ENCODE measurements at regions not wholly inside any gene's neighbourhood (a gene's known extent, or its start where the extent isn't known, plus 50 kb on each side); places are given as distances from the start of the nearest gene placed in this dataset.

DNA sequence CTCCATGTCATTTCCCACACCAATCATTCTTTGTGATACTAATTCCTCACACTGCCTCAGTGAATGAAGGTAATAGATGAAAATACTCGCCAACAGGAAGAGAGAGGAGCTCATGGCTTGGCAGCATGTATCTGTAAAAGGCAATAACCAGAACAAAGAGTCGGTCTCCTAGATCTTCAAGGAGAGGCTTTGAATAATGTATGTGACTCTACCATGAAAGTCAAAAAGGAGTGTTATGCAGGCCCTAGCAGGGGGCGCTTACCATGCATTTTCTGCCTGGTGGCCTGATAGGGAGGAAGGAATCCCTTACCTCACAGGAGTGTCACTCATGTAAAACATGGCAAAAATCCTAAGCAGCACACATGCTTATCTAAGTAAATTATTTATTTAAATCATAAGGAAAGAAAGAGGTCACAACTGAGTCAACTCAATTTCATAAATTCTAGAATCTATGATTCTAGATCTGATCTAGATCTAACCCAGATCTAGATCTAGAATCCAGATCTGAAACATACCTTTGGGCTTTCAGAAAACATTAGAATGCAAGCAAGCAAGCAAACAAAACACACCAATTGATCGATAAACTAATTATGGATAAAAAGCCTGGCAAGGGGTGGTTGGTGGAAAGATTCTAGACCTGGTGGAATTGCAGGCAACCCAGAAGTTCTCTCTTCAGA is 226.3 kb upstream of the KLF6 start:
- DNase-seq, result no peak
- H3K36me3 ChIP-seq (ENCODE audit: insufficient read depth, low read length), result no peaks in the 10 kb centered on the region
- no peaks in the 10 kb centered on the region for H3K27me3 Mint-ChIP-seq

DNA sequence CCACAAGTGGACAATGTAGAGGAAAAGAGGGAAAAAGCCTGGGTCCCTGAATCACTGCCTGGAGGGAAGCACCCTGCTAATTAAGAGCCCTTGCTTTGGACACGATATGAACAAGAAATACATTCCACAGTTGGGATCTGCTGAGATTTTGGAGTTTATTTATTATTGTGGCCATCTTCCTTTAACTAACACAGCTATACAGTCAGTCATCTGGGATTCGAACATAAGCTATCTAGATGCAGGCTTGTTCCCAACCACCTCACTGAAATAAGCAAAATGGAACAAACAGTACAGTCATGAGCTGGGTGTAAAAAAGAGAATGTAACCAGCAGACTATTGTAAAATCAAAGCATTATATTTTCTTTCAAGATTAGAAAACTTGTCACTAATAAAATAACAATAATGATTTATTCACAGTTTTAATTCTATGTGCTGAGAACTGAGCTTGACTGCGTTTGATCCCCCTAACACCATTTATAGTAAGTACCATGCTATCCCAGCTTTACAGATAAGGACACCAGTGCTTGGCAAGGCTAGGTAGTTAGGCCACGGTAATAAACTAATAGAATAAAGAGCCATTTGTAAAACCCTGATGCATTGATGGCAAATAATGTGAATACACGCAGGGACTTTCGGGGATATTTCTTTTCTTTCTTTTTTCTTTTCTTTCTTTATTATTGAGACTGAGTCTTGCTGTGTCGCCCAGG is 223.8 kb upstream of the KLF6 start:
- Histone ChIP-seq H3K27ac (ENCODE audit: low read depth, low read length) (no peak overlapping the region), H3K36me3 (ENCODE audit: insufficient read depth, low read length) (no peaks in the 10 kb centered on the region), H3K4me1 (ENCODE audit: insufficient read depth, low read length) (no peaks in the 10 kb centered on the region), H3K4me3 (ENCODE audit: low read length) (no peak overlapping the region), H3K27me3 (ENCODE audit: insufficient read depth, low read length, poor library complexity, severe bottlenecking) (no peaks in the 10 kb centered on the region), H3K9me3 (ENCODE audit: low read length) (no peaks in the 10 kb centered on the region)
- Mint-ChIP-seq H3K27me3 (peaks cover 2 to 3% of the 10 kb centered on the region in 2 donors), H3K27ac (peak overlapping the region in 1 of 8 donors; percentile 21), H3K36me3 (no peaks in the 10 kb centered on the region), H3K4me1 (peaks cover 10 to 17% (median 13%) of the 10 kb centered on the region in 3 donors), H3K4me3 (no peak overlapping the region), H3K9me3 (no peaks in the 10 kb centered on the region)
- no peak for DNase-seq
- POLR2A ChIA-PET, result no interaction called here
- CTCF ChIA-PET, result interaction anchor here (0.9 kb wide), 1 partner anchor 39 kb away, joined by 3 read pairs; no protein-coding TSS in a partner anchor

More for the DNA sequence above, 226.3 kb upstream of the KLF6 start:
- H3K27me3 ChIP-seq (ENCODE audit: insufficient read depth, low read length, poor library complexity, severe bottlenecking), result no peaks in the 10 kb centered on the region
- Mint-ChIP-seq H3K36me3 (no peaks in the 10 kb centered on the region), H3K9me3 (no peaks in the 10 kb centered on the region), H3K4me1 (peaks cover 12 to 21% (median 15%) of the 10 kb centered on the region in 3 donors), H3K27ac (peak overlapping the region in 1 of 8 donors; percentile 0), H3K4me3 (no peak overlapping the region)
- H3K27ac ChIP-seq (ENCODE audit: low read depth, low read length), result no peak overlapping the region
- no peaks in the 10 kb centered on the region for H3K9me3 ChIP-seq (ENCODE audit: low read length)
- ChIA-PET CTCF (no interaction called here), POLR2A (no interaction called here)
- H3K4me1 ChIP-seq (ENCODE audit: insufficient read depth, low read length), result no peaks in the 10 kb centered on the region
- no peak overlapping the region for H3K4me3 ChIP-seq (ENCODE audit: low read length)

DNA sequence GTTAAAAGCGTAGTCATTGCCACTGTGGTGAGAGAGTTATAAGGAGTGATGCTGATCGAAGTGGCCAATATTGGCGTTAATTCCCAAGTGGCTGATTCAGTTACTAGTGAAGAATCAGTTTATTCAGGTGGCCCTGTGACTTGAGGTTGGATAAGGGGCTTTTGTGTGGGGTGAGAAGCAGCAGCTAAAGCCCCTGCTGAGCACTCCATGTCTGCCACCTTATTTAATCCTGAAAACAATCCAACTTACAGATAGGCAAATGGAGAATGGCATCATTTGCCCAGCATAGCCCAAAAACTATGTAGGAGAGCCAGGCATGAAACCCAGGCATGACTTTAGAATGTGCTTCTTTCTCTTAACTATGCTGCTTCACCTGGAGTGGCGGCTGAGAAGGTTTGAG is 222.8 kb upstream of the KLF6 start:
- Mint-ChIP-seq H3K9me3 (no peaks in the 10 kb centered on the region), H3K27ac (no peak overlapping the region), H3K27me3 (peaks cover 2 to 3% of the 10 kb centered on the region in 2 donors), H3K36me3 (no peaks in the 10 kb centered on the region), H3K4me1 (peaks cover 4 to 9% (median 5%) of the 10 kb centered on the region in 3 donors), H3K4me3 (no peak overlapping the region)
- CTCF ChIA-PET, result no interaction called here
- Histone ChIP-seq H3K27ac (ENCODE audit: low read depth, low read length) (no peak overlapping the region), H3K9me3 (ENCODE audit: low read length) (no peaks in the 10 kb centered on the region), H3K27me3 (ENCODE audit: insufficient read depth, low read length, poor library complexity, severe bottlenecking) (no peaks in the 10 kb centered on the region), H3K36me3 (ENCODE audit: insufficient read depth, low read length) (no peaks in the 10 kb centered on the region), H3K4me3 (ENCODE audit: low read length) (no peak overlapping the region), H3K4me1 (ENCODE audit: insufficient read depth, low read length) (no peaks in the 10 kb centered on the region)
- DNase-seq, result no peak
- POLR2A ChIA-PET, result no interaction called here

DNA sequence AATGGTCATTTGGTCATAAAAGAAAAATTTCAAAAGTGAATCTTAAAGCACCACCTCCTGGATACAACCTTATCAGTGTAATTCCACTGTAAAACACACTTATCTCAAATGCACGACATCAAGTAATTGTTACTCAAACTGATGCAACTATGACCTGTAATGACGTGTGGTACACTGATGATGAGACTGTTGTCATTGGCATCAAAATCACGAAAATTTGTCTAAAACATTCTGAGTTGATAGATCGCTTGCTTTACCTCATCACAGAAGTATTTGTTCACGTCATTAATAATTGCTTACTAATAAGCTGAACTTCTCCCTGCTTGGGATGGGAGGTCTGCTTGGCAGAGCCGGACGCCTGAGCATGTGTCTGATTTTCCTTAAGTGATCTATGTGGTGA is 221.8 kb upstream of the KLF6 start:
- Mint-ChIP-seq H3K27ac (no peak overlapping the region), H3K4me3 (no peak overlapping the region), H3K9me3 (no peaks in the 10 kb centered on the region), H3K4me1 (peaks cover 0 to 4% (median 0%) of the 10 kb centered on the region in 3 donors), H3K27me3 (peaks cover 2 to 3% of the 10 kb centered on the region in 2 donors), H3K36me3 (no peaks in the 10 kb centered on the region)
- ChIA-PET POLR2A (no interaction called here), CTCF (no interaction called here)
- H3K27me3 ChIP-seq (ENCODE audit: insufficient read depth, low read length, poor library complexity, severe bottlenecking), result no peaks in the 10 kb centered on the region
- no peak overlapping the region for H3K4me3 ChIP-seq (ENCODE audit: low read length)
- H3K9me3 ChIP-seq (ENCODE audit: low read length), result no peaks in the 10 kb centered on the region
- DNase-seq, result no peak
- no peak overlapping the region for H3K27ac ChIP-seq (ENCODE audit: low read depth, low read length)
- H3K4me1 ChIP-seq (ENCODE audit: insufficient read depth, low read length), result no peaks in the 10 kb centered on the region
- H3K36me3 ChIP-seq (ENCODE audit: insufficient read depth, low read length), result no peaks in the 10 kb centered on the region

DNA sequence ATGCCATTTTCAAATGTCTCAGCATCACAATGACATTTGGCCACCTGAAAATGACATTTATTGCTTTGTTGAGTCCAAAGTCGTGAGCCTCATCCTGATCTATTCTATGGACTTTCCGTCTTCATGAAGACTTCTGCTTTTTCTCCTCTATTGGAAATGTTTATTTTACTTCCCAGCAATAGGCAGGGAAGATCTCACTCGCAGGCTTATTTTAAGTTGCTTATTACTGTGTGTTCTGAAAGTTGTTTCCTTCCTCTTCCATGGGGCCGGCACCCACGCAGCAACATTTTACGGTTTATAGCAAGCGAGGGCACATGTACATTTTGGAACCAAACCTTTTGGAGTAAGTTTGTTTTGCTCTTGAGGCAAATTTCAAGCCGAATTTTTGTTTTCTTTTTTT is 221.0 kb upstream of the KLF6 start:
- CTCF ChIA-PET, result no interaction called here
- H3K4me3 Mint-ChIP-seq, result no peak overlapping the region

DNA sequence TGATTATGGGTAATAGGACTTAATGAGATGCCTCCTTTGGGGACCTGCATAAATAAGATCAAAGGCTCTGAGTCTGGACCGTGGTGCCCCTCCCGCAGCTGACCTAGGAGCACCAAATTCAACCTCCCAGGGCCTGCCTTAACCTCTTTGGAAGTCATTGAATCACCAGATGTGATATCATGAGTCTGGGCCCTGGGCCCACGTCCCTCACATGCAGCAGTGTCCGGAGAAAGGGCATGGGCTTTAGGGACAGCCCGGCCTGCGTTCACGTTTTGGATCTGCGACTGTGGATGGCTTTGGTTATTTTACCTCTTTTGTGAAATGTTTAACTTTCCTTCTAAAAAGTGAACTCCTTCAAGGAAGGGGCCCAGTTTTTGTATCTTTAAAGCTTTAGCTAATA is 220.0 kb upstream of the KLF6 start:
- peaks cover 3% of the 10 kb centered on the region in 2 donors for H3K27me3 Mint-ChIP-seq
- Histone ChIP-seq H3K9me3 (ENCODE audit: low read length) (no peaks in the 10 kb centered on the region), H3K4me3 (ENCODE audit: low read length) (no peak overlapping the region), H3K27ac (ENCODE audit: low read depth, low read length) (no peak overlapping the region), H3K4me1 (ENCODE audit: insufficient read depth, low read length) (no peaks in the 10 kb centered on the region), H3K27me3 (ENCODE audit: insufficient read depth, low read length, poor library complexity, severe bottlenecking) (no peaks in the 10 kb centered on the region), H3K36me3 (ENCODE audit: insufficient read depth, low read length) (no peaks in the 10 kb centered on the region)
- peak overlapping the region in 1 of 8 donors; percentile 48 for H3K27ac Mint-ChIP-seq
- H3K36me3 Mint-ChIP-seq, result peaks cover 0 to 10% (median 2%) of the 10 kb centered on the region in 3 donors
- H3K4me1 Mint-ChIP-seq, result no peaks in the 10 kb centered on the region
- ChIA-PET POLR2A (no interaction called here), CTCF (no interaction called here)
- no peak for DNase-seq
- H3K4me3 Mint-ChIP-seq, result no peak overlapping the region
- H3K9me3 Mint-ChIP-seq, result peaks cover 2 to 7% (median 5%) of the 10 kb centered on the region in 5 donors

More for the DNA sequence above, 221.0 kb upstream of the KLF6 start:
- POLR2A ChIA-PET, result interaction anchor here (0.5 kb wide), 1 partner anchor 125 kb away, joined by 4 read pairs; no protein-coding TSS in a partner anchor
- Histone ChIP-seq H3K27me3 (ENCODE audit: insufficient read depth, low read length, poor library complexity, severe bottlenecking) (no peaks in the 10 kb centered on the region), H3K4me3 (ENCODE audit: low read length) (no peak overlapping the region), H3K36me3 (ENCODE audit: insufficient read depth, low read length) (no peaks in the 10 kb centered on the region), H3K4me1 (ENCODE audit: insufficient read depth, low read length) (no peaks in the 10 kb centered on the region), H3K9me3 (ENCODE audit: low read length) (no peaks in the 10 kb centered on the region), H3K27ac (ENCODE audit: low read depth, low read length) (no peak overlapping the region)
- Mint-ChIP-seq H3K36me3 (peaks cover 0 to 4% (median 0%) of the 10 kb centered on the region in 3 donors), H3K9me3 (peaks cover 0 to 2% (median 0%) of the 10 kb centered on the region in 5 donors), H3K27ac (no peak overlapping the region), H3K27me3 (peaks cover 2 to 3% of the 10 kb centered on the region in 2 donors), H3K4me1 (peaks cover 0 to 2% (median 0%) of the 10 kb centered on the region in 3 donors)
- DNase-seq, result no peak

DNA sequence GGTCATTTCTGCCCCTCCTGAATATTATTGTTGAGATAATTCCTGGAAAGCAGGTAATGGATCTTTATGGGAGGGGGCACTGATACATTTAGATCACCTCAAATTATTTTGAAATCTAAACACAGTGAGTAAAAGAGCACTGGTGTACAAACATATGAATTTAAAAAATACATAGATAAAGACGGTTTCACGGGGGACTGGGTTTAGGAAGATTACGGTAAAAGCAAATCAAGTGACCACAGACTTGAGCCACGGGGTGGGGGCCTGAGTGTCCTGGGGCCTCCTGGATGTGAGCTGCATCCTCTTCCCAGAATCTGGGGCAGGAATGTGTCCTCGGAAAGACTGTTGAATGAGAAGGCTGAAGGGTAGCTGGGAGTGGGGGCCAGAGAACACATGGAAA is 219.1 kb upstream of the KLF6 start:
- H3K27ac Mint-ChIP-seq, result peak overlapping the region in 2 of 8 donors; percentile 12 to 16
- H3K4me3 ChIP-seq (ENCODE audit: low read length), result no peak overlapping the region
- no peaks in the 10 kb centered on the region for H3K4me1 Mint-ChIP-seq
- DNase-seq, result no peak
- H3K36me3 ChIP-seq (ENCODE audit: insufficient read depth, low read length), result no peaks in the 10 kb centered on the region
- H3K27me3 Mint-ChIP-seq, result peaks cover 3% of the 10 kb centered on the region in 2 donors
- ChIA-PET POLR2A (no interaction called here), CTCF (no interaction called here)
- H3K27ac ChIP-seq (ENCODE audit: low read depth, low read length), result no peak overlapping the region
- H3K4me3 Mint-ChIP-seq, result no peak overlapping the region
- peaks cover 0 to 11% (median 2%) of the 10 kb centered on the region in 3 donors for H3K36me3 Mint-ChIP-seq
- H3K9me3 Mint-ChIP-seq, result peaks cover 2 to 11% (median 8%) of the 10 kb centered on the region in 5 donors
- H3K27me3 ChIP-seq (ENCODE audit: insufficient read depth, low read length, poor library complexity, severe bottlenecking), result no peaks in the 10 kb centered on the region
- no peaks in the 10 kb centered on the region for H3K9me3 ChIP-seq (ENCODE audit: low read length)
- no peaks in the 10 kb centered on the region for H3K4me1 ChIP-seq (ENCODE audit: insufficient read depth, low read length)

DNA sequence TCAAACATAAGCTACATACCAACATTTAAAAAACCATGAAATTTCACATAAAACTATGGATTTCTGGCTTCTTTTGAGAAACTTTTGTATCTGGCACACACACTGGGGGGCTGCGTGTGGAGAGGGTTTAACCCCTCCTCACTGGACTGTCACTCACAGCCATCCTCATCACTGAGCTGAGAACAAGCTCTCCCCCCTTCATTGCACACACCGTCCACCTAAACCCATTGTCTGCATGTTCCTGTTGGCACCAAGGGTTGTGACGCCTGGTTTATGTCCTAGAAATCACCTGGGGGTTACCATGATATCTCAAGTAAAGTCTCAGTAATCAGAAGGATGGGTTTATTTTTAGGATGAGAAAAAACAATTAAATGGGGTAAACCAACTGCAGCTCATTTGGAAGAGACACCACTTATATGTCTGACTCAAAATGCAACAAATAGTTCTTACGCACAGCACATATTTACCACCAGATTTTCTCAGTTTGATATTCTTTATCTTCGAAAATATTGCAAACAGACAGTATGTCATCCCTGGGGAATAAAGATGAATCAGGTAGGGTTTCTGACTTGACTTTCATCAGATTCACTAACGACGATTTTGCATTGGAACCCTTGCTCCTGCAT is 218.5 kb upstream of the KLF6 start:
- Mint-ChIP-seq H3K9me3 (peaks cover 2 to 11% (median 8%) of the 10 kb centered on the region in 5 donors), H3K27ac (no peak overlapping the region), H3K4me3 (no peak overlapping the region), H3K4me1 (no peaks in the 10 kb centered on the region), H3K27me3 (peaks cover 3% of the 10 kb centered on the region in 2 donors), H3K36me3 (peaks cover 0 to 15% (median 2%) of the 10 kb centered on the region in 3 donors)
- DNase-seq, result no peak
- no peaks in the 10 kb centered on the region for H3K27me3 ChIP-seq (ENCODE audit: insufficient read depth, low read length, poor library complexity, severe bottlenecking)
- H3K36me3 ChIP-seq (ENCODE audit: insufficient read depth, low read length), result no peaks in the 10 kb centered on the region
- H3K4me1 ChIP-seq (ENCODE audit: insufficient read depth, low read length), result no peaks in the 10 kb centered on the region
- H3K4me3 ChIP-seq (ENCODE audit: low read length), result no peak overlapping the region
- CTCF ChIA-PET, result no interaction called here
- H3K9me3 ChIP-seq (ENCODE audit: low read length), result no peaks in the 10 kb centered on the region
- no peak overlapping the region for H3K27ac ChIP-seq (ENCODE audit: low read depth, low read length)
- POLR2A ChIA-PET, result no interaction called here

Measured in CD8-positive, alpha-beta memory T cell (primary cell).